Activated T-cell treated with anti-CD3 and anti-CD28 coated beads, Interleukin-2, amount 50 U/mL, for 24 hours (primary cell): ENCODE measurements at regions not wholly inside any gene's neighbourhood (a gene's known extent, or its start where the extent isn't known, plus 50 kb on each side); places are given as distances from the start of the nearest gene placed in this dataset.

ENCODE experiments used
- DNase-seq: peaks from one replicate; pipeline ENCODE4 v3.0.0-alpha.2; 2020
- H3K27ac Mint-ChIP-seq: 2 replicates; pipeline ENCODE4 v1.8.0; 2020; ENCODE audit warnings: mild to moderate bottlenecking, mixed read lengths
- H3K27me3 Mint-ChIP-seq: 2 replicates; pipeline ENCODE4 v1.8.0; 2020; ENCODE audit warnings: mixed read lengths
- H3K36me3 Mint-ChIP-seq: 2 replicates; pipeline ENCODE4 v1.8.0; 2020; ENCODE audit warnings: low read depth, mixed read lengths
- H3K4me1 Mint-ChIP-seq: 2 replicates; pipeline ENCODE4 v1.8.0; 2020; ENCODE audit warnings: low read depth, mixed read lengths
- H3K4me3 Mint-ChIP-seq: 2 replicates; pipeline ENCODE4 v1.8.0; 2020; ENCODE audit warnings: mild to moderate bottlenecking, moderate library complexity, mixed read lengths
- H3K9me3 Mint-ChIP-seq: 2 replicates; pipeline ENCODE4 v1.8.0; 2020; ENCODE audit warnings: mixed read lengths

DNA sequence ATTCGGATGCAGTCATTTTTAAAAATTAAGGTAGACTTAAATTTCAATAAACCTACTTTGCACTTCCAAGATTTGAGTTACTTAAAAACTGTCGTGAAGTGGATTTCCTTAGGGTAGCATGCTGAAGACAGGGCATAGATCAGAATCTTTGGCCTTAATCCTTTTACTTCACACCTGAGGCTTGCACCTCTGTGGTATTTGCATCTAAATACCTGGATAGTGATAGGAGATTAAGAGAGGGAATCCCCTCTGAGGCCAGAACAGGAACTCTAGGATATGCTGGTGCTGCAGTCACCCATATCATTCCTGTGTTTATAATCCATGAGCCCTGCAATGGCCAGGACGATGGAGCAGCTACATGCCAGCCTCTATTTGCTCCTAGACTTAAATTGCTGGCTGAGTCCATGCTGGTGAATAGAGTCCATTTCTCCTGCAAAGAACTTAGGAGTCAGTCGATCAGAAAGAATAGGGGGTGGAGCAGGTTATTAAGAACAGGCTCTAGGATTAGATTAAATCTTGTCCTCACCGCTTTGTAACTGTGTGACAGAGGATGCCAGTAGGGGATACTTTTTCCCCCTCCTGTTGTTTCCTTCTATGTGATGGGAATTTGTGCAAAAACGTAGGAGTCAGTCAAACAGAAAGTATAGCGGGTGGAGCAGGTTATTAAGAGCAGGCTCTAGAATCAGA lies 333.6 kb downstream of the DUSP10 start:
- Mint-ChIP-seq H3K4me1 (no peaks in the 10 kb centered on the region), H3K27me3 (peaks cover 17% of the 10 kb centered on the region), H3K4me3 (no peak overlapping the region), H3K27ac (no peak overlapping the region), H3K9me3 (peaks cover under 1% of the 10 kb centered on the region), H3K36me3 (no peaks in the 10 kb centered on the region)
- DNase-seq = no peak

DNA sequence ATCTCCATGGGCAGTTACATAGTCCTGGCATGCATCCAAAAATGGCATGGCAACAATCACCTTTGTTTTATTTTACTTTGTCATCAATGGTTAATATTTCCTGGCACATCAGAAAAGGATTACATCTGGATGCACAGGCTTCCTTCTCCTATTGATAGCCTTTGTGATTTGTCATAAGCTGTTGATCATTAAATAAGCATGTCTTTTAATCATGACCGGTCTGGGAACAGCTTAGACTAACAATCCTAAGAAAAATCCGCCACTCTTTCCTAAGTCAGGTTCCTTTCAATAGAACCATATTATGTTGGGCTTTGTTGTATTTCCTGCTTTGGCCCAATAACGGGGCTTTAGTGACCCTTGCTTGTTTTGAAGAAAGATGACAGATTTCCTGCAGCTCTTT lies 330.6 kb downstream of the DUSP10 start:
- Mint-ChIP-seq H3K4me3 (no peak overlapping the region), H3K36me3 (no peaks in the 10 kb centered on the region), H3K27me3 (peaks cover 26% of the 10 kb centered on the region), H3K9me3 (no peaks in the 10 kb centered on the region), H3K4me1 (no peaks in the 10 kb centered on the region), H3K27ac (no peak overlapping the region)
- DNase-seq = no peak

GRCh38 chr1:221414772-221415539 lies 326.9 kb downstream of the DUSP10 start:
- peaks cover 28% of the 10 kb centered on the region for H3K27me3 Mint-ChIP-seq
- no peak for DNase-seq
- H3K27ac Mint-ChIP-seq = no peak overlapping the region
- no peak overlapping the region for H3K4me3 Mint-ChIP-seq
- H3K36me3 Mint-ChIP-seq = no peaks in the 10 kb centered on the region
- no peaks in the 10 kb centered on the region for H3K9me3 Mint-ChIP-seq
- no peaks in the 10 kb centered on the region for H3K4me1 Mint-ChIP-seq

GRCh38 chr1:221415651-221416050 lies 326.2 kb downstream of the DUSP10 start:
- Mint-ChIP-seq H3K36me3 (no peaks in the 10 kb centered on the region), H3K9me3 (no peaks in the 10 kb centered on the region), H3K27ac (no peak overlapping the region), H3K27me3 (peaks cover 28% of the 10 kb centered on the region), H3K4me3 (no peak overlapping the region), H3K4me1 (no peaks in the 10 kb centered on the region)
- DNase-seq = no peak

DNA sequence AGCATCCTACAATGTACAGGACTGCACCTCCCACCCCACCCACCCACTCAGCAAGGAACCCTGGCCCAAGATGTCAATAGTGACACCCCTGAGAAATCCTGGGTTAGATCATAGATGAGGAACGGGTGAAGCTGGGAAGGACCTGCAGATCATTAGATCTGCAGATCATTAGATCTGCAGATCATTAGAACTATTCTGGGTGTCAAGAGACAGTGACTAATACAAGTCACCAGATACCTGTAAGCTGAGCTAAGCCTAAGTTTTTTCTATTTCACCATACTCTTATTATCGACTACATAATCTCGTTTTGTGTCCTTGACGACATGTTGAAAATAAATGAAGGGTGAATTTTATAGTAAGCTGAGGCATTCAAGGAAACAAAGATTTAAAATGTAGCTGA lies 325.7 kb downstream of the DUSP10 start:
- no peak overlapping the region for H3K27ac Mint-ChIP-seq
- H3K9me3 Mint-ChIP-seq = no peaks in the 10 kb centered on the region
- H3K27me3 Mint-ChIP-seq = peaks cover 24% of the 10 kb centered on the region
- no peak for DNase-seq
- no peaks in the 10 kb centered on the region for H3K36me3 Mint-ChIP-seq
- no peaks in the 10 kb centered on the region for H3K4me1 Mint-ChIP-seq
- H3K4me3 Mint-ChIP-seq = no peak overlapping the region

DNA sequence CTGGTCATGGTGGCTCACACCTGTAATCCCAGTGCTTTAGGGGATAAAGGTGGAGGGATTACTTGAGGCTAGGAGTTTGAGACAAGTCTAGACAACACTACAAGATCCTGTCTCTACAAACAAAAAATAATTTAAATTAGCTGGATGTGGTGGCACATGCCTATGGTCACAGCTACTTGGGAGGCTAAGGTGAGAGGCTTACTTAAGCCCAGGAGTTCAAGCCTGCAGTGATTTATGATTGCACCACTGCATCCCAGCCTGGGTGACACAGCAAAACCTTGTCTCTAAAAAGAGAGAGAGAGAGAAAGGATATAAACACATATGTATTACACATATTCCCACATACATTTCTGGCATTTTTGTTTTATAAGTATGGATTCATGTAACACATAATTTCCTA lies 325.2 kb downstream of the DUSP10 start:
- DNase-seq = no peak
- no peak overlapping the region for H3K4me3 Mint-ChIP-seq
- no peaks in the 10 kb centered on the region for H3K4me1 Mint-ChIP-seq
- no peaks in the 10 kb centered on the region for H3K9me3 Mint-ChIP-seq
- H3K27ac Mint-ChIP-seq = no peak overlapping the region
- H3K36me3 Mint-ChIP-seq = no peaks in the 10 kb centered on the region
- H3K27me3 Mint-ChIP-seq = peaks cover 21% of the 10 kb centered on the region

- peaks cover 24% of the 10 kb centered on the region for H3K27me3 Mint-ChIP-seq
- DNase-seq = no peak
- no peaks in the 10 kb centered on the region for H3K4me1 Mint-ChIP-seq
- no peaks in the 10 kb centered on the region for H3K9me3 Mint-ChIP-seq
- no peak overlapping the region for H3K27ac Mint-ChIP-seq
- H3K4me3 Mint-ChIP-seq = no peak overlapping the region
- no peaks in the 10 kb centered on the region for H3K36me3 Mint-ChIP-seq
These were observed 323.5 kb downstream of the DUSP10 start for GRCh38 chr1:221418346-221418745.

DNA sequence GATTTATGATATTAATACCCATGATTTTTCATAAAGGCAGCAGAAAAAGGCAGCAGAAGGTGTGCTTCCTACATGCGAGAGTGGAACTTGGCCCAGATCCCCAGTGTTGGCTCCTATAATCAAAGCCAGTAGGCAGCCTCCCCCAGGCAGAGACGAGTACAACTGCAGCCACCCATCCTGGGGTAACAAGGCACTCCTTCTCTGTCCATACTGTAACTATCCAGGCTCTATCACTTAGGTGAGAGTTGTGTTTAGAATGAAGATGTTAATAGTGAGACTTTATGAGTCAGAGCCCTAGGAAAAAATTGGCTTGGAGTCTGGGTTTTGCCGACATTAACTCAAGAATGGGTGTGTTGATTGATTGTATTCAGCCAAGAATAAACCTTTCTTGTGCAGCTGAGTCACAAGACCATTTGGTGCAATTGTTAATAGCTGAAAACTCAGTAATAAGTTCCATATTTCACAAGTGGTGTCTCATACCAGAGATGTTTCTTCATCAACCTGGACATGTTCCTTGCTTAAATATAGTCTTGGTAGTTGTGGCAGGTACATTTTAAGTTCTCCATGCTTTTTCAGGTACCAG lies 322.3 kb downstream of the DUSP10 start:
- no peak overlapping the region for H3K4me3 Mint-ChIP-seq
- no peaks in the 10 kb centered on the region for H3K4me1 Mint-ChIP-seq
- no peaks in the 10 kb centered on the region for H3K36me3 Mint-ChIP-seq
- H3K27me3 Mint-ChIP-seq = peaks cover 18% of the 10 kb centered on the region
- no peak for DNase-seq
- H3K27ac Mint-ChIP-seq = no peak overlapping the region
- H3K9me3 Mint-ChIP-seq = no peaks in the 10 kb centered on the region

DNA sequence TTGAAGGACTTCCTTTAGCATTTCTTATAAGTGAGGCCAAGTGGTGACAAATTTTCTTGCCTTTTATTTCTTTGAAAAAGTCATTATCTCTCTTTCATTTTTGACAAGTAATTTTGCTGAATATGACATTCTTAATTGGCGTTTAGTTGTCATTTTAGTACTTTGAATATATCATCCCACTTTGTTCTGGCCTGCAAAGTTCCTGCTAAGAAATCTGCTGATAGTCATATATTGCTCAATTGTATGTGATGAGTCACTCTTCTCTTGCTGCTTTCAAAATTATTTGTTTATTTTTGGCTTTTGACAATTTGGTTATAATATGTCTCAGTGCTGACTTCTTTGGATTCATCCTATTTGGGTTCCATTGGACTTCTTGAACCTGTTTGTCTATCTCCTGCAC lies 312.6 kb downstream of the DUSP10 start:
- Mint-ChIP-seq H3K4me1 (peaks cover 1% of the 10 kb centered on the region), H3K27me3 (peaks cover 11% of the 10 kb centered on the region), H3K36me3 (no peaks in the 10 kb centered on the region), H3K4me3 (no peak overlapping the region), H3K27ac (no peak overlapping the region), H3K9me3 (peaks cover 7% of the 10 kb centered on the region)
- DNase-seq = no peak

- no peak overlapping the region for H3K4me3 Mint-ChIP-seq
- DNase-seq = no peak
- H3K4me1 Mint-ChIP-seq = peaks cover 9% of the 10 kb centered on the region
- H3K27ac Mint-ChIP-seq = no peak overlapping the region
- H3K9me3 Mint-ChIP-seq = peaks cover 7% of the 10 kb centered on the region
- H3K36me3 Mint-ChIP-seq = no peaks in the 10 kb centered on the region
- H3K27me3 Mint-ChIP-seq = peaks cover 11% of the 10 kb centered on the region
These were observed 311.5 kb downstream of the DUSP10 start for GRCh38 chr1:221430152-221430960.

DNA sequence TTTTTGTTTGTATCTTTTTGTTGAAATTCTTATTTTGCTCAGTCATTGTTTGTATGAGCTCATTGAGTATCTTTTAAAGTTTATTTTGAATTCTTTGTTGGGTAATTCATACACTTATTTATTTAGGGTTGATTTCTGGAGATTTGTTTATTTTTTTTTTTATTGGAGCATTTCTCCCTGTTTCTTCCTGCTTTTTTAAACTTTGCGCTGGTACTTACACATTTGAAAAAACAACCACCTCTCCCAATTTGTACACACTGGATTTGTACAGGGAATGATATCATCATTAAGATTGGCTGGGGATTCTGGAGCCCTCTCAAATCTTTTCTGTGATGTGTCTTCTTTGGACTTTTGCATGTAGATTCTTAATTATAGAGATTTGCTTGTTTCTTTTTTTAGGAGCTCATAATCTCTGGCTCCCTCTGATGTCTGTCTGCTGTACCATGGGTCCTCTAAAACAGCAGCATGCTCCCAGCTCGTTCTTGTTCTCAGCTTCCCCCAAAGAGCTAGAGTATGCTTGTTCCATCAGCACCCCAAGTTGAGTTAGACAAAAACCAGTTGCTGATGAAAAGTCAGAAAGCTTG lies 310.7 kb downstream of the DUSP10 start:
- peaks cover 6% of the 10 kb centered on the region for H3K9me3 Mint-ChIP-seq
- peaks cover 11% of the 10 kb centered on the region for H3K27me3 Mint-ChIP-seq
- H3K4me3 Mint-ChIP-seq = no peak overlapping the region
- H3K27ac Mint-ChIP-seq = no peak overlapping the region
- H3K4me1 Mint-ChIP-seq = peaks cover 13% of the 10 kb centered on the region
- no peaks in the 10 kb centered on the region for H3K36me3 Mint-ChIP-seq
- DNase-seq = no peak

GRCh38 chr1:221431961-221432360 lies 309.9 kb downstream of the DUSP10 start:
- no peak overlapping the region for H3K4me3 Mint-ChIP-seq
- H3K27me3 Mint-ChIP-seq = peaks cover 11% of the 10 kb centered on the region
- H3K36me3 Mint-ChIP-seq = no peaks in the 10 kb centered on the region
- peaks cover 13% of the 10 kb centered on the region for H3K4me1 Mint-ChIP-seq
- no peak overlapping the region for H3K27ac Mint-ChIP-seq
- DNase-seq = no peak
- H3K9me3 Mint-ChIP-seq = no peaks in the 10 kb centered on the region

DNA sequence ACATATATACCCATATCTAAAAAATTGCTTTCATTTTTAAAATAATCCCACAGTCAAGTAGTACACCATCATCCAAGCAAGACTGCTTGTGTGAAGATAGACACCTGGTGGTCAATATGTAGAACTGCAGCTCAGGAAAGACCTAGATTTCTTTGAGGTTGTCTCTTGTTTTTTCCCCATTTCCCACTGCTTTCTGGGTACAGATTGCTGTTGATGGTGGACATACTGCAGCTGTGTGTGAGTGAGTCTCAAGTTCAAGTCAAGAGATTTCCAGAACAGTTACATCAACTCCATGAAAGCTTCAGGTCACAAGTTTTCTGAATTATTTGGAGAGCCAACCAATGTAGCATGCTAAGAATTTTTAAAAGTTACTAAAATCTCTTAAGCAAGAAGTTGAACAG lies 306.4 kb downstream of the DUSP10 start:
- Mint-ChIP-seq H3K27ac (no peak overlapping the region), H3K27me3 (peaks cover 11% of the 10 kb centered on the region), H3K4me3 (no peak overlapping the region), H3K4me1 (peaks cover 38% of the 10 kb centered on the region), H3K9me3 (no peaks in the 10 kb centered on the region), H3K36me3 (no peaks in the 10 kb centered on the region)
- no peak for DNase-seq

- no peak for DNase-seq
- Mint-ChIP-seq H3K4me1 (peaks cover 46% of the 10 kb centered on the region), H3K27ac (no peak overlapping the region), H3K36me3 (no peaks in the 10 kb centered on the region), H3K4me3 (no peak overlapping the region), H3K27me3 (peaks cover 4% of the 10 kb centered on the region), H3K9me3 (no peaks in the 10 kb centered on the region)
These were observed 304.7 kb downstream of the DUSP10 start for GRCh38 chr1:221437171-221437570.
